Panc1 (cell line): ENCODE measurements at regions not wholly inside any gene's neighbourhood (a gene's known extent, or its start where the extent isn't known, plus 50 kb on each side); places are given as distances from the start of the nearest gene placed in this dataset.

Experiments used
- ATAC-seq: fragments of 200-7000 bp; cut with Tn5 transposase; 2 replicates; pipeline ENCODE4 v1.9.1; 2020; ENCODE audit warnings: mild to moderate bottlenecking, moderate library complexity
- BruUV-seq: library from RNA; stranded (reverse); fragments of 400-500 nt; replicated peaks from 2 replicates; lab custom pipeline; 2021; lab: Mats Ljungman, UMichigan
- CTCF ChIA-PET: fragments of 300-600 bp; sonication (Branson Sonifier 250); formaldehyde crosslinking; loops from one replicate; lab custom pipeline; 2022; ENCODE audit warnings: antibody characterized with exemption; lab: Charles Lee
- POLR2A ChIA-PET: fragments of 300-600 bp; sonication (Branson Sonifier 250); formaldehyde crosslinking; loops from one replicate; lab custom pipeline; 2022; ENCODE audit warnings: antibody characterized with exemption; lab: Charles Lee
- DNase-seq: peaks from one replicate; pipeline ENCODE4 v3.0.0-alpha.2; 2010; ENCODE audit warnings: low read depth, low spot score
- H3K27ac ChIP-seq: 2 replicates; pipeline ENCODE4 v1.5.1; 2011; ENCODE audit warnings: mild to moderate bottlenecking, low read length, inconsistent platforms
- H3K27me3 ChIP-seq: fragments of 200-500 bp; sonication (Bioruptor generic); 2 replicates; pipeline ENCODE4 v1.6.0; 2014; ENCODE audit warnings: low read length, inconsistent platforms; ENCODE audit not compliant: control insufficient read depth, insufficient read depth
- H3K36me3 ChIP-seq: fragments of 200-500 bp; sonication (Bioruptor generic); 2 replicates; pipeline ENCODE4 v1.5.1; 2014; ENCODE audit warnings: inconsistent platforms, mild to moderate bottlenecking, low read length, moderate library complexity; ENCODE audit not compliant: control insufficient read depth, insufficient read depth
- H3K4me1 ChIP-seq: 2 replicates; pipeline ENCODE4 v1.5.1; 2011; ENCODE audit warnings: inconsistent platforms, mild to moderate bottlenecking, low read length, moderate library complexity; ENCODE audit not compliant: control insufficient read depth, insufficient read depth
- H3K4me3 ChIP-seq, 2 experiments: 2 replicates each; pipeline ENCODE4 v1.5.1; 2011 to 2012; ENCODE audit warnings: low read depth in 2 of 2, low read length in 2 of 2, mild to moderate bottlenecking in 2 of 2, inconsistent platforms in 1 of 2, moderate library complexity in 1 of 2
- H3K9me3 ChIP-seq: fragments of 200-500 bp; sonication (Bioruptor generic); 2 replicates; pipeline ENCODE4 v1.5.1; 2014; ENCODE audit warnings: low read depth, mild to moderate bottlenecking, inconsistent platforms, low read length, moderate library complexity; ENCODE audit not compliant: control insufficient read depth, insufficient read depth
- CTCF ChIP-seq: fragments of 450-650 bp; IDR thresholded peaks from 2 replicates; pipeline ENCODE4 v1.5.1; 2017; ENCODE audit warnings: mild to moderate bottlenecking
- POLR2AphosphoS5 ChIP-seq: IDR thresholded peaks from 2 replicates; pipeline ENCODE4 v1.6.1; 2012; ENCODE audit warnings: mild to moderate bottlenecking, low read depth, low read length, moderate library complexity
- REST ChIP-seq, 2 experiments: IDR thresholded peaks; 2 replicates each; pipeline ENCODE4 v1.6.1; 2011 to 2012; ENCODE audit warnings: low read depth in 2 of 2, control low read depth in 1 of 2, low read length in 1 of 2, mild to moderate bottlenecking in 1 of 2, moderate library complexity in 1 of 2; ENCODE audit not compliant: insufficient read depth in 1 of 2
- SIN3A ChIP-seq: IDR thresholded peaks from 2 replicates; pipeline ENCODE4 v1.6.1; 2012; ENCODE audit warnings: low read depth, mild to moderate bottlenecking, low read length, moderate library complexity, borderline replicate concordance; ENCODE audit not compliant: insufficient read depth
- TCF7L2 ChIP-seq: IDR thresholded peaks from 2 replicates; pipeline ENCODE4 v1.6.1; 2011; ENCODE audit warnings: mild to moderate bottlenecking, low read depth, low read length, inconsistent platforms
- in situ Hi-C: cut with HindIII; loops from 2 replicates; pipeline ENCODE4 v1.10.0; 2016; ENCODE audit warnings: low sequenced_read_pairs, low pct_unique_long_range_greater_than_20kb
- intact Hi-C: fragments of 100-400 bp; cut with micrococcal nuclease; formaldehyde crosslinking; loops from one replicate; pipeline ENCODE4 v1.10.0; 2022; ENCODE audit not compliant: unreplicated experiment

GRCh38 chr6:91088976-91089375, 502.1 kb upstream of the MAP3K7 start:
- in situ Hi-C loops = no loop called here
- no peak for TF ChIP-seq TCF7L2
- no peak for TF ChIP-seq CTCF
- TF ChIP-seq REST (IDR thresholded peaks at IDR 0.05; ENCODE audit: insufficient read depth in 1 of 2, low read depth in 2 of 2, low read length in 1 of 2) = no peak
- no peak for TF ChIP-seq SIN3A
- TF ChIP-seq POLR2AphosphoS5 = no peak
- Histone ChIP-seq H3K9me3 (no peaks in the 10 kb centered on the region), H3K4me3 (no peak overlapping the region), H3K27ac (no peak overlapping the region), H3K4me1 (no peaks in the 10 kb centered on the region), H3K27me3 (no peaks in the 10 kb centered on the region), H3K36me3 (no peaks in the 10 kb centered on the region)
- intact Hi-C loops = loop anchor here (10.0 kb wide), 1 partner anchor 1686 kb away; no protein-coding TSS in a partner anchor
- BruUV-seq = no TSS peak
- CTCF ChIA-PET = no interaction called here
- ATAC-seq = no peak
- POLR2A ChIA-PET = no interaction called here
- no peak for DNase-seq

- no peak for TF ChIP-seq CTCF
- no peak for TF ChIP-seq POLR2AphosphoS5
- no peak for TF ChIP-seq REST (IDR thresholded peaks at IDR 0.05; ENCODE audit: insufficient read depth in 1 of 2, low read depth in 2 of 2, low read length in 1 of 2)
- TF ChIP-seq TCF7L2 = no peak
- TF ChIP-seq SIN3A = no peak
- ChIA-PET POLR2A (no interaction called here), CTCF (no interaction called here)
- DNase-seq = no peak
- ATAC-seq = no peak
- Histone ChIP-seq H3K4me1 (no peaks in the 10 kb centered on the region), H3K36me3 (no peaks in the 10 kb centered on the region), H3K27ac (no peak overlapping the region), H3K27me3 (no peaks in the 10 kb centered on the region), H3K4me3 (no peak overlapping the region), H3K9me3 (no peaks in the 10 kb centered on the region)
- in situ Hi-C loops = no loop called here
- intact Hi-C loops = loop anchor here (10.0 kb wide), 1 partner anchor 1686 kb away; no protein-coding TSS in a partner anchor
- BruUV-seq = no TSS peak
These were observed 501.6 kb upstream of the MAP3K7 start for GRCh38 chr6:91088515-91088914.
